Mesendoderm (in vitro differentiated cells): ENCODE measurements at regions not wholly inside any gene's neighbourhood (a gene's known extent, or its start where the extent isn't known, plus 50 kb on each side); places are given as distances from the start of the nearest gene placed in this dataset.
"Not testable (repeated sequence)": the region's sequence is repeated elsewhere in the genome, so short reads cannot be mapped to it uniquely, and the experiment has no call there.

Source experiments
- DNase-seq: peaks from one replicate; pipeline ENCODE4 v3.0.0; 2013
- H2AK5ac ChIP-seq: 2 replicates; pipeline ENCODE4 v1.6.1; 2013; ENCODE audit warnings: low read length, inconsistent platforms
- H2BK120ac ChIP-seq: 2 replicates; pipeline ENCODE4 v1.6.1; 2013; ENCODE audit warnings: low read depth, mild to moderate bottlenecking, low read length, moderate library complexity, mixed read lengths
- H2BK15ac ChIP-seq: replicated peaks from 2 replicates; pipeline ENCODE4 v1.6.1; 2013; ENCODE audit warnings: low read depth, mild to moderate bottlenecking, moderate library complexity
- H2BK5ac ChIP-seq: 2 replicates; pipeline ENCODE4 v1.6.1; 2013; ENCODE audit warnings: low read length, inconsistent platforms
- H3K18ac ChIP-seq: 2 replicates; pipeline ENCODE4 v1.6.1; 2013; ENCODE audit warnings: mild to moderate bottlenecking, low read length, mixed read lengths
- H3K23ac ChIP-seq: one replicate; pipeline ENCODE4 v1.6.1; 2013; ENCODE audit warnings: low read length
- H3K27ac ChIP-seq: 2 replicates; pipeline ENCODE4 v1.5.1; 2013; ENCODE audit warnings: low read depth, mild to moderate bottlenecking, inconsistent platforms, low read length, moderate library complexity
- H3K27me3 ChIP-seq: 2 replicates; pipeline ENCODE4 v1.6.1; 2013; ENCODE audit warnings: low read length, control low read depth, mild to moderate bottlenecking, inconsistent platforms; ENCODE audit not compliant: insufficient read depth, poor library complexity
- H3K36me3 ChIP-seq: 2 replicates; pipeline ENCODE4 v1.6.1; 2013; ENCODE audit warnings: low read length, inconsistent platforms; ENCODE audit not compliant: control insufficient read depth, insufficient read depth
- H3K4ac ChIP-seq: one replicate; pipeline ENCODE4 v1.6.1; 2013; ENCODE audit warnings: low read depth, mild to moderate bottlenecking, low read length, moderate library complexity
- H3K4me1 ChIP-seq: 2 replicates; pipeline ENCODE4 v1.6.1; 2013; ENCODE audit warnings: low read depth, low read length, inconsistent platforms; ENCODE audit not compliant: control insufficient read depth
- H3K4me2 ChIP-seq: 2 replicates; pipeline ENCODE4 v1.6.1; 2013; ENCODE audit warnings: low read length
- H3K4me3 ChIP-seq: 2 replicates; pipeline ENCODE4 v1.5.1; 2013; ENCODE audit warnings: mild to moderate bottlenecking, low read length
- H3K56ac ChIP-seq: one replicate; pipeline ENCODE4 v1.6.1; 2013; ENCODE audit warnings: low read length
- H3K79me1 ChIP-seq: 2 replicates; pipeline ENCODE4 v1.6.1; 2013; ENCODE audit warnings: low read length, inconsistent platforms
- H3K79me2 ChIP-seq: 2 replicates; pipeline ENCODE4 v1.6.1; 2013; ENCODE audit warnings: mild to moderate bottlenecking, low read length; ENCODE audit not compliant: control insufficient read depth, insufficient read depth
- H3K9ac ChIP-seq: 2 replicates; pipeline ENCODE4 v1.6.1; 2013; ENCODE audit warnings: low read length, inconsistent platforms
- H4K5ac ChIP-seq: one replicate; pipeline ENCODE4 v1.6.1; 2013; ENCODE audit warnings: low read length
- H4K8ac ChIP-seq: one replicate; pipeline ENCODE4 v1.6.1; 2013; ENCODE audit warnings: low read depth, mild to moderate bottlenecking, control low read depth, low read length, moderate library complexity
- WGBS: extraction: QIAGEN DNeasy Blood & Tissue Kit; methylation state at CpG from one replicate; pipeline ENCODE4 v1.1.7; 2013; ENCODE audit warnings: low lambda C conversion rate, missing lambda C conversion rate; ENCODE audit not compliant: insufficient coverage; ENCODE audit errors: extremely low coverage; 5-methylcytosine and 5-hydroxymethylcytosine counted together

DNA sequence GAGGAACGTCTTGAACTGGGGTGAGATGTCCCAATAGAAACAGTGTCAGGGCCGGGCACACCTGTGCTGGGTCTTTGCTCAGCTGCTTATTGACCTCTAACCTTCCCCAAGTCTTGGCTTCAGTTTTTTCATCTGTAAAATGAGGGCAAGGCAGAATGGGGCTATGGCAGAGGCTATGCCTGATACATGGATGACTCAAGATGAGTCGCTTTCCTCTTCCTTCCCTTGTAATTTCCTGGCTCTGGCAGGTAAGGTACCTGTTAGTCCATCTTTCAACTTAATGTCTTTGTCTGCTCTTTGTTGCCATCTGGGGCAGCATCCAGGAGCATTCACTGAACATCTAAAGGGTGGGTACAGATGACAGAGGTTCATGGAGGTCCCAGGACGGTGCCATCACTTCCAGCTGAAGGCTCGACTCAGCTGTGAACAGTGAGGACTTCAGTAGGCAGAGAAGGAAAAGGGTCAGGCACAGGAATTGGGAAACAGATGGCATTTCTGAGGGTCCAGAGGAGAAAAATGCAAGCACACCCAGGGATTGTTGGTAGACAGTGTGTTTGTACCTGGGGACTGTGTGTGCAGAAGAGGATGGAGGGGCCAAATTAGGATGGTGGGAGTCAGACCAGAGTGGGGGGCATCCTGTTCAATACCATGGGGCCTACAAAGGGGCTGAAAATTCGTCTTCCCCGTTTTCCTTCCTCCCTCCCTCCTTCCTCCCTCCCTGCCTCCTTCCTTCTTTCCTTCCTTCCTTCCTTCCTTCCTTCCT is 268.3 kb downstream of the VRK1 start:
- Histone ChIP-seq H2BK15ac (no peak overlapping the region), H2AK5ac (no peak overlapping the region), H3K23ac (no peak overlapping the region), H3K79me1 (no peaks in the 10 kb centered on the region), H3K27ac (no peak overlapping the region), H3K4me2 (no peak overlapping the region), H3K27me3 (no peaks in the 10 kb centered on the region), H4K8ac (no peak overlapping the region), H3K4me3 (no peak overlapping the region), H2BK5ac (no peak overlapping the region), H2BK120ac (no peak overlapping the region), H4K5ac (no peak overlapping the region), H3K18ac (no peak overlapping the region), H3K56ac (no peak overlapping the region), H3K4ac (no peak overlapping the region), H3K9ac (no peak overlapping the region), H3K36me3 (no peaks in the 10 kb centered on the region), H3K4me1 (no peaks in the 10 kb centered on the region), H3K79me2 (no peaks in the 10 kb centered on the region)
- no CpG with 5 or more reads among the region's 7 CpGs for WGBS
- DNase-seq = no peak

GRCh38 chr14:97066068-97066899 is 269.1 kb downstream of the VRK1 start:
- H3K4me3 ChIP-seq = no peak overlapping the region
- WGBS = no CpG with 5 or more reads among the region's 6 CpGs
- H4K8ac ChIP-seq = no peak overlapping the region
- H2AK5ac ChIP-seq = no peak overlapping the region
- no peaks in the 10 kb centered on the region for H3K79me2 ChIP-seq
- H3K27me3 ChIP-seq = no peaks in the 10 kb centered on the region
- H3K79me1 ChIP-seq = no peaks in the 10 kb centered on the region
- no peak overlapping the region for H2BK120ac ChIP-seq
- H3K4ac ChIP-seq = no peak overlapping the region
- H3K23ac ChIP-seq = no peak overlapping the region
- H3K9ac ChIP-seq = no peak overlapping the region
- no peak overlapping the region for H3K27ac ChIP-seq
- DNase-seq = no peak
- H3K18ac ChIP-seq = no peak overlapping the region
- no peak overlapping the region for H4K5ac ChIP-seq
- no peak overlapping the region for H3K4me2 ChIP-seq
- H3K4me1 ChIP-seq = no peaks in the 10 kb centered on the region
- no peaks in the 10 kb centered on the region for H3K36me3 ChIP-seq
- H2BK15ac ChIP-seq = no peak overlapping the region
- no peak overlapping the region for H2BK5ac ChIP-seq
- no peak overlapping the region for H3K56ac ChIP-seq

GRCh38 chr14:97068293-97068692 is 271.1 kb downstream of the VRK1 start:
- not testable (repeated sequence) for H4K5ac ChIP-seq, H3K9ac ChIP-seq, H2BK15ac ChIP-seq, H3K4me2 ChIP-seq, H3K36me3 ChIP-seq, H3K79me1 ChIP-seq, DNase-seq, H3K4me3 ChIP-seq, H2BK5ac ChIP-seq, H3K4ac ChIP-seq, H2BK120ac ChIP-seq, H3K23ac ChIP-seq, H3K56ac ChIP-seq, H3K18ac ChIP-seq, H2AK5ac ChIP-seq, H3K27ac ChIP-seq, H3K27me3 ChIP-seq, H3K79me2 ChIP-seq, H4K8ac ChIP-seq, H3K4me1 ChIP-seq
- 100% methylated on average over 1 of the region's 1 CpG for WGBS

DNA sequence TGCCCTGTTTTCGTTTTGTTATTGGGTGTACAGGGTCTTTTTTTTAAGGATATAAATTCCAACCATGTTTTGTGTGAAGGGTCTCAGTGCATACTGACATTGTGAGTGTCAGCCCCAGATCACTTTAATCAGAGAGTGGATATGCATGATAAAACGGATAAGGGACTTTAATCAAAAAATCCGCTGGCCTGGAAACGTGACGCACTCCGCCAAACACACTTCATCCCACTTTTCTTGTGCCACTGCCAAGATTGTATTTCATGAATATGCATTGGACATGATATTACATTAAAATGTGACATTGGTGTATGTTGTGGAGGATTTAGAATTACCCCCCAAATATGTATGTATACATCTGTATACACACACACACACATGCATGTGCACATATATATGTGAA is 273.1 kb downstream of the VRK1 start:
- H3K4me3 ChIP-seq = no peak overlapping the region
- DNase-seq = no peak
- H3K36me3 ChIP-seq = no peaks in the 10 kb centered on the region
- H3K4me1 ChIP-seq = no peaks in the 10 kb centered on the region
- H3K18ac ChIP-seq = no peak overlapping the region
- H3K79me2 ChIP-seq = no peaks in the 10 kb centered on the region
- H2BK5ac ChIP-seq = no peak overlapping the region
- no peak overlapping the region for H2BK15ac ChIP-seq
- no peak overlapping the region for H2AK5ac ChIP-seq
- no peak overlapping the region for H3K23ac ChIP-seq
- H2BK120ac ChIP-seq = no peak overlapping the region
- no peaks in the 10 kb centered on the region for H3K79me1 ChIP-seq
- H3K4me2 ChIP-seq = no peak overlapping the region
- no peak overlapping the region for H3K56ac ChIP-seq
- H3K4ac ChIP-seq = no peak overlapping the region
- no peak overlapping the region for H3K27ac ChIP-seq
- H3K27me3 ChIP-seq = no peaks in the 10 kb centered on the region
- WGBS = no CpG with 5 or more reads among the region's 6 CpGs
- no peak overlapping the region for H3K9ac ChIP-seq
- H4K8ac ChIP-seq = no peak overlapping the region
- H4K5ac ChIP-seq = no peak overlapping the region

DNA sequence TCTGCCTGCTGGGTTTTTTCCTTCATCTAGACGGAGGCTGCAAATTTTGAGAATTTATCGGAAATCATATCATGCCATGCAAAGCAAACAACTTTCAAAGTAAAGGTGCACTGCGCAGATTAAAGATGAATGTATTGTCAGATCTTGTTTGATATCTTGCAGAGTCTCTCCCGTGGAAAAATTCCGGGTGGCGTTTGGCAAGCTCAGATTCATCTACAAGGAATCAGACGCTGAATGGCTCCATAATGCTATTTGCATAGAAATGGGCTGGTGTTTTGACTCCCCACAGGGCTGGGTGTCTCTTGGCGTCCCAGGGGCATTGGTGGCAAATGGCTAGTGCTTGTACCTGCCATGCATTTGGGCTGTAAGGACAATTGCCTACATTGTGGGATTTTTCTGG is 274.0 kb downstream of the VRK1 start:
- no peaks in the 10 kb centered on the region for H3K4me1 ChIP-seq
- no peaks in the 10 kb centered on the region for H3K79me2 ChIP-seq
- H3K4ac ChIP-seq = no peak overlapping the region
- H4K8ac ChIP-seq = no peak overlapping the region
- no peaks in the 10 kb centered on the region for H3K36me3 ChIP-seq
- no peak overlapping the region for H3K4me2 ChIP-seq
- WGBS = no CpG with 5 or more reads among the region's 8 CpGs
- no peak overlapping the region for H3K18ac ChIP-seq
- no peak overlapping the region for H2AK5ac ChIP-seq
- no peak overlapping the region for H2BK120ac ChIP-seq
- H3K56ac ChIP-seq = no peak overlapping the region
- no peak overlapping the region for H2BK15ac ChIP-seq
- no peaks in the 10 kb centered on the region for H3K79me1 ChIP-seq
- no peak overlapping the region for H3K27ac ChIP-seq
- H3K23ac ChIP-seq = no peak overlapping the region
- DNase-seq = no peak
- H3K4me3 ChIP-seq = no peak overlapping the region
- no peak overlapping the region for H3K9ac ChIP-seq
- H4K5ac ChIP-seq = no peak overlapping the region
- H3K27me3 ChIP-seq = no peaks in the 10 kb centered on the region
- H2BK5ac ChIP-seq = no peak overlapping the region
